Tibial nerve (tissue), 4 donors: ENCODE measurements at regions not wholly inside any gene's neighbourhood (a gene's known extent, or its start where the extent isn't known, plus 50 kb on each side); places are given as distances from the start of the nearest gene placed in this dataset.

ENCODE experiments used
- DNase-seq, 2 donors: peaks; one replicate each; pipeline ENCODE4 v3.0.0-alpha.2; 2019; ENCODE audit warnings: low spot score in 2 of 2
- H3K27ac ChIP-seq, 4 donors: fragments of 200-600 bp; sonication (generic) in 3 of 4; one replicate each; pipeline ENCODE4 v1.5.1; 2017 to 2019; ENCODE audit warnings: mild to moderate bottlenecking in 1 of 4
- H3K27me3 ChIP-seq, 2 donors: fragments of 200-600 bp; sonication (generic) in 1 of 2; one replicate each; pipeline versions ENCODE4 v1.5.1 to v1.6.0; 2017 to 2019
- H3K36me3 ChIP-seq, 3 donors: fragments of 200-600 bp; sonication (generic); one replicate each; pipeline ENCODE4 v1.5.1; 2018 to 2019
- H3K4me1 ChIP-seq, 4 donors: fragments of 200-600 bp; sonication (generic) in 3 of 4; one replicate each; pipeline ENCODE4 v1.5.1; 2017 to 2019
- H3K4me3 ChIP-seq, 4 donors: fragments of 200-600 bp; sonication (generic) in 3 of 4; one replicate each; pipeline ENCODE4 v1.5.1; 2017 to 2019; ENCODE audit warnings: mild to moderate bottlenecking in 1 of 4, moderate library complexity in 1 of 4
- H3K9me3 ChIP-seq, 4 donors: fragments of 200-600 bp; sonication (generic) in 3 of 4; one replicate each; pipeline ENCODE4 v1.5.1; 2017 to 2019
- CTCF ChIP-seq, 5 experiments: fragments of 200-600 bp in 3 of 5; fragments of 450-650 bp in 2 of 5; sonication (generic) in 3 of 5; IDR thresholded peaks; one replicate each; pipeline ENCODE4 v1.5.1; 2016 to 2019; ENCODE audit warnings: antibody characterized with exemption in 5 of 5, mild to moderate bottlenecking in 3 of 5, moderate library complexity in 2 of 5
- EP300 ChIP-seq, 2 donors: sonication (generic); formaldehyde crosslinking; IDR thresholded peaks; one replicate each; pipeline ENCODE4 v1.6.1; 2017; ENCODE audit warnings: antibody characterized with exemption in 2 of 2, mild to moderate bottlenecking in 1 of 2
- POLR2A ChIP-seq, 2 donors: fragments of 450-650 bp; IDR thresholded peaks; one replicate each; pipeline ENCODE4 v1.6.1; 2017; ENCODE audit warnings: antibody characterized with exemption in 2 of 2, mild to moderate bottlenecking in 2 of 2, moderate library complexity in 2 of 2
- WGBS, 2 donors: methylation state at CpG; one replicate each; pipeline ENCODE4 v1.1.5; 2018; 5-methylcytosine and 5-hydroxymethylcytosine counted together

GRCh38 chrX:96387801-96388200 lies 296.8 kb upstream of the DIAPH2 start:
- TF ChIP-seq CTCF (IDR thresholded peaks at IDR 0.05), result no peak
- no peak for TF ChIP-seq POLR2A (IDR thresholded peaks at IDR 0.05)
- TF ChIP-seq EP300 (IDR thresholded peaks at IDR 0.05), result no peak

GRCh38 chrX:96389281-96390047 lies 295.2 kb upstream of the DIAPH2 start:
- 43 to 52% methylated on average over 5 of the region's 5 CpGs for WGBS, 2 donors
- Histone ChIP-seq H3K9me3 (no peaks in the 10 kb centered on the region), H3K4me3 (no peak overlapping the region)

More at GRCh38 chrX:96387801-96388200, 296.8 kb upstream of the DIAPH2 start:
- no peak overlapping the region for H3K4me3 ChIP-seq
- no peak overlapping the region for H3K27ac ChIP-seq
- peaks cover 0 to 3% of the 10 kb centered on the region in 2 donors for H3K27me3 ChIP-seq
- no peak for DNase-seq
- H3K36me3 ChIP-seq, result no peaks in the 10 kb centered on the region
- H3K4me1 ChIP-seq, result no peaks in the 10 kb centered on the region
- H3K9me3 ChIP-seq, result no peaks in the 10 kb centered on the region
- 50 to 70% methylated on average over 2 of the region's 2 CpGs for WGBS, 2 donors

DNA sequence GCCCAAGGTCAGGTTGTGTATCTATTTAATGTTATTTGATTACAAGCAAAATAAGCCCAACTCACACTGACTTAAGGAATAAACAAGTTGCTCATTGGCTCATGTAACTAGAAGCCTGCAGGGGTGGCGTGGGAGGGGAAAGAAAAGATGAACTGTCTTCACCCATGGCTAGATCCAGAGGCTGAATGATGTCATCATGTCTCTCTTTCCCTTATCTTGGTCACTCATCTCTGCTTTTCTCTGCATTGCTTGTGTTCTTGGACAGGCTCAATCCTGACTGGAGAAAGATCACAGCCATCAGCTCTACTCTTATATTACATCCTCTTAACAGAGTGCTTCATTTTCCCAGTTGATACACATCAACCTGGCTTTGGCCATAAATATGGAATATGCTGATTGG lies 290.0 kb upstream of the DIAPH2 start:
- no peak for DNase-seq
- no peak for TF ChIP-seq POLR2A (IDR thresholded peaks at IDR 0.05)
- no peak for TF ChIP-seq CTCF (IDR thresholded peaks at IDR 0.05)
- TF ChIP-seq EP300 (IDR thresholded peaks at IDR 0.05), result no peak
- peaks cover 0 to 3% of the 10 kb centered on the region in 2 donors for H3K27me3 ChIP-seq
- no peak overlapping the region for H3K27ac ChIP-seq
- no peaks in the 10 kb centered on the region for H3K36me3 ChIP-seq
- no peaks in the 10 kb centered on the region for H3K4me1 ChIP-seq
- 73 to 75% methylated on average over 1 of the region's 1 CpG for WGBS, 2 donors
- H3K4me3 ChIP-seq, result no peak overlapping the region
- H3K9me3 ChIP-seq, result no peaks in the 10 kb centered on the region

More at GRCh38 chrX:96389281-96390047, 295.2 kb upstream of the DIAPH2 start:
- Histone ChIP-seq H3K27ac (no peak overlapping the region), H3K4me1 (no peaks in the 10 kb centered on the region), H3K27me3 (peaks cover 0 to 3% of the 10 kb centered on the region in 2 donors), H3K36me3 (no peaks in the 10 kb centered on the region)
- DNase-seq, result no peak
- TF ChIP-seq CTCF (IDR thresholded peaks at IDR 0.05) (no peak), POLR2A (IDR thresholded peaks at IDR 0.05) (no peak)

GRCh38 chrX:96403446-96403845 lies 281.2 kb upstream of the DIAPH2 start:
- peaks cover 0 to 8% (median 2%) of the 10 kb centered on the region in 4 donors for H3K4me1 ChIP-seq
- H3K4me3 ChIP-seq, result no peak overlapping the region
- no peaks in the 10 kb centered on the region for H3K36me3 ChIP-seq
- TF ChIP-seq CTCF (IDR thresholded peaks at IDR 0.05), result no peak
- TF ChIP-seq EP300 (IDR thresholded peaks at IDR 0.05), result no peak
- TF ChIP-seq POLR2A (IDR thresholded peaks at IDR 0.05), result no peak
- H3K27me3 ChIP-seq, result no peaks in the 10 kb centered on the region
- WGBS, 2 donors, result 61 to 67% methylated on average over 3 of the region's 3 CpGs
- no peaks in the 10 kb centered on the region for H3K9me3 ChIP-seq
- no peak overlapping the region for H3K27ac ChIP-seq
- no peak for DNase-seq

DNA sequence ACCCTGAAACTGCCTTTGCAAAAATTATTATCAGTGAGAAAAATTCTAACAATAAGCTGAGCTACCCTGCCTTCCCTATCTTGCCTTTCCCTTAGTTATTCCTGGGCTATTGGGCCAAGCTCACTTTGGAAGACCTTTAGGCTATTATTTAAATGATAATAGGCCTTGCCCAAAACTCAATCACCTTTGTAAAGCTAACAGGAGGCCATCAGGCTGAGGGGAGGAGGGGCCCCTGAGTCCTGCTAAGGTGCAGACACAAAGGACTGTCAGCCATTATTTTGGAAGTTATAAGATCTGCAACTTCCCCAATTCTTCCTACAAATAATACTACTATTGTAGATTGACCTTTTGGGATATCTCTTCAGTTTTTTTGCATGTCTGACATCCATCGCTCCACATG lies 278.8 kb upstream of the DIAPH2 start:
- Histone ChIP-seq H3K27me3 (no peaks in the 10 kb centered on the region), H3K4me1 (peaks cover 0 to 8% (median 2%) of the 10 kb centered on the region in 4 donors), H3K4me3 (no peak overlapping the region), H3K9me3 (no peaks in the 10 kb centered on the region), H3K36me3 (no peaks in the 10 kb centered on the region), H3K27ac (no peak overlapping the region)
- WGBS, 2 donors, result 92 to 100% methylated on average over 1 of the region's 1 CpG
- DNase-seq, result no peak
- TF ChIP-seq POLR2A (IDR thresholded peaks at IDR 0.05), result no peak
- no peak for TF ChIP-seq EP300 (IDR thresholded peaks at IDR 0.05)
- no peak for TF ChIP-seq CTCF (IDR thresholded peaks at IDR 0.05)
